OCI-LY7 (cell line): ENCODE measurements at regions not wholly inside any gene's neighbourhood (a gene's known extent, or its start where the extent isn't known, plus 50 kb on each side); places are given as distances from the start of the nearest gene placed in this dataset.

ENCODE experiments used
- CTCF ChIP-seq: fragments of 200-600 bp; sonication (generic); conservative IDR thresholded peaks from 2 replicates; pipeline ENCODE4 v1.5.1; 2014; ENCODE audit warnings: mild to moderate bottlenecking, antibody characterized with exemption, low read length, moderate library complexity, mixed read lengths
- EZH2phosphoT487 ChIP-seq: fragments of 200-600 bp; sonication (generic); IDR thresholded peaks from 2 replicates; pipeline ENCODE4 v1.6.1; 2018; ENCODE audit warnings: low read depth, borderline replicate concordance, mild to moderate bottlenecking, mixed run types, antibody characterized with exemption, low read length, moderate library complexity, mixed read lengths

GRCh38 chr5:39494107-39494510 is 69.3 kb upstream of the DAB2 start:
- TF ChIP-seq CTCF (no peak), EZH2phosphoT487 (no peak)
